Ovary (tissue), 3 donors: ENCODE measurements at regions not wholly inside any gene's neighbourhood (a gene's known extent, or its start where the extent isn't known, plus 50 kb on each side); places are given as distances from the start of the nearest gene placed in this dataset.

ENCODE experiments used
- CTCF ChIP-seq, 3 donors: fragments of 450-650 bp in 2 of 3; fragments of 200-600 bp in 1 of 3; IDR thresholded peaks; one replicate each; pipeline versions ENCODE4 v1.5.1 to v1.8.0; 2016 to 2022; ENCODE audit warnings: antibody characterized with exemption in 3 of 3, mild to moderate bottlenecking in 1 of 3
- EP300 ChIP-seq: sonication (generic); formaldehyde crosslinking; IDR thresholded peaks from one replicate; pipeline ENCODE4 v1.6.1; 2017; ENCODE audit warnings: antibody characterized with exemption
- POLR2A ChIP-seq: fragments of 450-650 bp; IDR thresholded peaks from one replicate; pipeline ENCODE4 v1.6.1; 2017; ENCODE audit warnings: antibody characterized with exemption, mild to moderate bottlenecking, moderate library complexity
- donor health status: DM: no; HTN: no; CAD: no.

- TF ChIP-seq CTCF (IDR thresholded peaks at IDR 0.05) (no peak), POLR2A (no peak), EP300 (no peak)
Measured at GRCh38 chr3:103803787-103804186, 1369.0 kb downstream of the ZPLD1 start.
